ENCODE measurements at regions not wholly inside any gene's neighbourhood (a gene's known extent, or its start where the extent isn't known, plus 50 kb on each side); places are given as distances from the start of the nearest gene placed in this dataset.
A peak's percentile ranks its signal among the peaks of the same experiment; 100 is the strongest.
"Not testable (repeated sequence)": the region's sequence is repeated elsewhere in the genome, so short reads cannot be mapped to it uniquely, and the experiment has no call there.

DNA sequence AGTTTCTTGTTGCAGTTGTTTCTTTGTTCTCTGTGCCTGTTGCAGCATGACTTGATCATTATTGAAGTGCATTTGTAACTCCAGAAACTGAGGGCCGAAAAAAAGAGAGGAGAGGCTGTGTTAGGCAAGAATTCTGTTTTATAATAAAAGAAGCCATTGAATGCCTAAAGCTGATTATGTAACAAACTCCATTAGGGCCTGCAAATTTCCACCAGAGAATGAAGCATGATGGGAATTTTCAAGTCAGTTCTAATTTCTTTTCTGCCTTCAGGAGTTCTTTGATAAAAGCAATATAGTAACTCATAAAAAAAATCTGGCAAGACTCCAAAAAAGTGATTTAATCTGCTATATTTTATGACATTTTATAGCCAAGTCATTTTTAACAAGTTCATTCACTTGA lies 156.7 kb upstream of the RASSF8 start:
- H3K9me3 ChIP-seq (ENCODE audit: control insufficient read depth in 2 of 2, insufficient read depth in 1 of 2, low read depth in 1 of 2, low read length in 1 of 2) = no peaks in the 10 kb centered on the region
- peak in 1 of 2 donors; percentile 16 for DNase-seq
- no peaks in the 10 kb centered on the region for H3K27me3 ChIP-seq (ENCODE audit: control insufficient read depth in 3 of 3, insufficient read depth in 3 of 3, low read length in 3 of 3)
- 17 to 60% (median 33%) methylated on average over 1 of the region's 1 CpG for WGBS, 3 donors
- H3K27ac ChIP-seq (ENCODE audit: low read depth in 1 of 3, low read length in 2 of 3) = no peak overlapping the region
- H3K4me1 ChIP-seq (ENCODE audit: control insufficient read depth in 3 of 3, insufficient read depth in 2 of 3, low read depth in 1 of 3, low read length in 2 of 3) = no peaks in the 10 kb centered on the region
- no peak for FAIRE-seq
- H3K36me3 ChIP-seq (ENCODE audit: control insufficient read depth in 3 of 3, insufficient read depth in 2 of 3, low read depth in 1 of 3, low read length in 3 of 3) = no peaks in the 10 kb centered on the region
- H3K4me3 ChIP-seq (ENCODE audit: low read depth in 1 of 3, low read length in 3 of 3) = no peak overlapping the region

- Histone ChIP-seq H3K36me3 (ENCODE audit: control insufficient read depth in 3 of 3, insufficient read depth in 2 of 3, low read depth in 1 of 3, low read length in 3 of 3) (no peaks in the 10 kb centered on the region), H3K27ac (ENCODE audit: low read depth in 1 of 3, low read length in 2 of 3) (no peak overlapping the region), H3K9me3 (ENCODE audit: control insufficient read depth in 2 of 2, insufficient read depth in 1 of 2, low read depth in 1 of 2, low read length in 1 of 2) (no peaks in the 10 kb centered on the region), H3K4me1 (ENCODE audit: control insufficient read depth in 3 of 3, insufficient read depth in 2 of 3, low read depth in 1 of 3, low read length in 2 of 3) (no peaks in the 10 kb centered on the region), H3K4me3 (ENCODE audit: low read depth in 1 of 3, low read length in 3 of 3) (no peak overlapping the region), H3K27me3 (ENCODE audit: control insufficient read depth in 3 of 3, insufficient read depth in 3 of 3, low read length in 3 of 3) (no peaks in the 10 kb centered on the region)
- no peak for FAIRE-seq
- DNase-seq = no peak
Observed at GRCh38 chr12:25802143-25802542, 156.3 kb upstream of the RASSF8 start.

DNA sequence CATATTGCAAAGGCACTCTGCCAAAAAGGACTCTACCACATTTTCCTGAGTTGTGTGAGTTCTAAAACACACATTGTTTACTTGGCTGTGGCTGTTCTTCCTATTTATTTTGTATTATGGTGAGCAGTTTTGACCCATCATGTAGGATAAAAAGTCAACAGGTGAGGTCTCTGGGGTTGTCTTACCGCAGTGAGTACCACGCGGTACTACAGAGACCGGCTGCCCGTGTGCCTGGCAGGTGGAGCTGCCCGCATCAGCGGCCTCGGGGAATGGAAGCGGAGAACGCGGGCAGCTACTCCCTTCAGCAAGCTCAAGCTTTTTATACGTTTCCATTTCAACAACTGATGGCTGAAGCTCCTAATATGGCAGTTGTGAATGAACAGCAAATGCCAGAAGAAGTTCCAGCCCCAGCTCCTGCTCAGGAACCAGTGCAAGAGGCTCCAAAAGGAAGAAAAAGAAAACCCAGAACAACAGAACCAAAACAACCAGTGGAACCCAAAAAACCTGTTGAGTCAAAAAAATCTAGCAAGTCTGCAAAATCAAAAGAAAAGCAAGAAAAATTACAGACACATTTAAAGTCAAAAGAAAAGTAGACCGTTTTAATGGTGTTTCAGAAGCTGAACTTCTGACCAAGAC lies 155.3 kb upstream of the RASSF8 start:
- H3K9me3 ChIP-seq (ENCODE audit: control insufficient read depth in 2 of 2, insufficient read depth in 1 of 2, low read depth in 1 of 2, low read length in 1 of 2); H3K4me3 ChIP-seq (ENCODE audit: low read depth in 1 of 3, low read length in 3 of 3); H3K4me1 ChIP-seq (ENCODE audit: control insufficient read depth in 3 of 3, insufficient read depth in 2 of 3, low read depth in 1 of 3, low read length in 2 of 3); FAIRE-seq; H3K27ac ChIP-seq (ENCODE audit: low read depth in 1 of 3, low read length in 2 of 3); H3K27me3 ChIP-seq (ENCODE audit: control insufficient read depth in 3 of 3, insufficient read depth in 3 of 3, low read length in 3 of 3); DNase-seq; H3K36me3 ChIP-seq (ENCODE audit: control insufficient read depth in 3 of 3, insufficient read depth in 2 of 3, low read depth in 1 of 3, low read length in 3 of 3): not testable (repeated sequence)
- WGBS, 3 donors = 92 to 95% (median 95%) methylated on average over 13 of the region's 13 CpGs

GRCh38 chr12:25804286-25804685 lies 154.2 kb upstream of the RASSF8 start:
- H3K27me3 ChIP-seq (ENCODE audit: control insufficient read depth in 3 of 3, insufficient read depth in 3 of 3, low read length in 3 of 3); H3K27ac ChIP-seq (ENCODE audit: low read depth in 1 of 3, low read length in 2 of 3); H3K4me1 ChIP-seq (ENCODE audit: control insufficient read depth in 3 of 3, insufficient read depth in 2 of 3, low read depth in 1 of 3, low read length in 2 of 3); FAIRE-seq; H3K36me3 ChIP-seq (ENCODE audit: control insufficient read depth in 3 of 3, insufficient read depth in 2 of 3, low read depth in 1 of 3, low read length in 3 of 3); H3K9me3 ChIP-seq (ENCODE audit: control insufficient read depth in 2 of 2, insufficient read depth in 1 of 2, low read depth in 1 of 2, low read length in 1 of 2); DNase-seq; H3K4me3 ChIP-seq (ENCODE audit: low read depth in 1 of 3, low read length in 3 of 3): not testable (repeated sequence)
- 69 to 73% (median 71%) methylated on average over 4 of the region's 4 CpGs for WGBS, 3 donors

GRCh38 chr12:25806271-25806670 lies 152.2 kb upstream of the RASSF8 start:
- Histone ChIP-seq H3K27me3 (ENCODE audit: control insufficient read depth in 3 of 3, insufficient read depth in 3 of 3, low read length in 3 of 3) (no peaks in the 10 kb centered on the region), H3K4me1 (ENCODE audit: control insufficient read depth in 3 of 3, insufficient read depth in 2 of 3, low read depth in 1 of 3, low read length in 2 of 3) (no peaks in the 10 kb centered on the region), H3K27ac (ENCODE audit: low read depth in 1 of 3, low read length in 2 of 3) (no peak overlapping the region), H3K9me3 (ENCODE audit: control insufficient read depth in 2 of 2, insufficient read depth in 1 of 2, low read depth in 1 of 2, low read length in 1 of 2) (no peaks in the 10 kb centered on the region), H3K4me3 (ENCODE audit: low read depth in 1 of 3, low read length in 3 of 3) (no peak overlapping the region), H3K36me3 (ENCODE audit: control insufficient read depth in 3 of 3, insufficient read depth in 2 of 3, low read depth in 1 of 3, low read length in 3 of 3) (no peaks in the 10 kb centered on the region)
- FAIRE-seq (no peak), DNase-seq (no peak)
- WGBS, 3 donors = 40 to 48% (median 43%) methylated on average over 1 of the region's 1 CpG

DNA sequence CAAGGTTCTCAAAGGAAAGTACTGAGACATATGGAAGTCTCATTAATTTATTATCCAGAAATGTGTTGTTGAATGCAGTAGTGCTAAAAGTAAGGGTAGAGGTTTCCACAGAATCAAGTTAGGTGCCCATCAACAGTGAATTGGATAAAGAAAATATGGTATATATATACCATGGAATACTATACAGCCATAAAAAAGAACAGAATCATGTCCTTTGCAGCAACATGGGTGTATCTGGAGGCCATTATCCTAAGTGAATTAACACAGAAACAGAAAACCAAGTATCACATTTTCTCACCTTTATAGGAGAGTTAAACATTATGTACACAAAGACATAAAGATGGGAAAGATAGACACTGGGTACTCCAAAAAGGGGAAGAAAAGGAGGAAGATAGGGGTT lies 149.9 kb upstream of the RASSF8 start:
- FAIRE-seq (no peak), DNase-seq (no peak)
- Histone ChIP-seq H3K4me1 (ENCODE audit: control insufficient read depth in 3 of 3, insufficient read depth in 2 of 3, low read depth in 1 of 3, low read length in 2 of 3) (no peaks in the 10 kb centered on the region), H3K36me3 (ENCODE audit: control insufficient read depth in 3 of 3, insufficient read depth in 2 of 3, low read depth in 1 of 3, low read length in 3 of 3) (no peaks in the 10 kb centered on the region), H3K4me3 (ENCODE audit: low read depth in 1 of 3, low read length in 3 of 3) (no peak overlapping the region), H3K9me3 (ENCODE audit: control insufficient read depth in 2 of 2, insufficient read depth in 1 of 2, low read depth in 1 of 2, low read length in 1 of 2) (no peaks in the 10 kb centered on the region), H3K27ac (ENCODE audit: low read depth in 1 of 3, low read length in 2 of 3) (no peak overlapping the region), H3K27me3 (ENCODE audit: control insufficient read depth in 3 of 3, insufficient read depth in 3 of 3, low read length in 3 of 3) (no peaks in the 10 kb centered on the region)

DNA sequence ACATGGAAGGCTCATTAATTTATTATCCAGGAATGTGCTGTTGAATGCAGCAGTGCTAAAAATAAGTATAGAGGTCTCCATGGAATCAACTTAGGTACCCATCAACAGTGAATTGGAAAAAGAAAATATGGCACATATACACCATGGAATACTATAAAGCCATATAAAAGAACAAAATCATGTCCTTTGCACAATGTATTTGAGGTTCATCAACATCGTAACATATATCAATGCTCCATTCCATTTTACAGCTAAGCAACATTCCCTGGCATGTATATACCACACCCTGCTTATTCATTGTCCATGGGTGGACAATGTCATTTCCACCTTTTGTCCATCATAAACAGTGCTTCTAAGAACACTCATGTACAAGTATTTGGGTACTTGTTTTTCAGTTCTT lies 147.8 kb upstream of the RASSF8 start:
- Histone ChIP-seq H3K4me3 (ENCODE audit: low read depth in 1 of 3, low read length in 3 of 3) (no peak overlapping the region), H3K4me1 (ENCODE audit: control insufficient read depth in 3 of 3, insufficient read depth in 2 of 3, low read depth in 1 of 3, low read length in 2 of 3) (no peaks in the 10 kb centered on the region), H3K27me3 (ENCODE audit: control insufficient read depth in 3 of 3, insufficient read depth in 3 of 3, low read length in 3 of 3) (no peaks in the 10 kb centered on the region), H3K36me3 (ENCODE audit: control insufficient read depth in 3 of 3, insufficient read depth in 2 of 3, low read depth in 1 of 3, low read length in 3 of 3) (no peaks in the 10 kb centered on the region), H3K27ac (ENCODE audit: low read depth in 1 of 3, low read length in 2 of 3) (no peak overlapping the region), H3K9me3 (ENCODE audit: control insufficient read depth in 2 of 2, insufficient read depth in 1 of 2, low read depth in 1 of 2, low read length in 1 of 2) (no peaks in the 10 kb centered on the region)
- FAIRE-seq (no peak), DNase-seq (no peak)
- WGBS, 3 donors = 91 to 96% (median 96%) methylated on average over 1 of the region's 1 CpG

DNA sequence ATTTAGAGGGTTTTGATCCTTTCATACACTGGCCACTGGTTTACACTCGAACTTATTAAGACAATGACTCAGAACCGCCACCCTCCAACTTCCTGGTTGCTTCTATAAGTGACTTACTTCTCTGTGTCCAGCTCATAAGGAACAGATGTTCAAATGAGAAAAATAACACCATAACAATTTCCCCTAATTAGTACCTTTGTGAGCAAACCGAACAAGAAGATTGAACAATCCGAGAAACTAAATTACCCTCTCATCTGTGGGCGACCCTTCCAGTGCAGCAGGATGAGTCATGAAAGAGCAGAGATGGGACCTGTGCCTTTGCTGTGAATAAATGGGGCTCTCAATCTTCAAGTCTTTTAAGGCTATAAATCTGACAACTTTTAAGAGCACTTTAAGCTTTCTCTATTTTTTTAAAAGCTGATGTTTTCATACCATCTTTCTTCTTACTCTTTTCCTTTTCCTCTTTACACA lies 146.8 kb upstream of the RASSF8 start:
- no peak for DNase-seq
- FAIRE-seq = no peak
- Histone ChIP-seq H3K27me3 (ENCODE audit: control insufficient read depth in 3 of 3, insufficient read depth in 3 of 3, low read length in 3 of 3) (no peaks in the 10 kb centered on the region), H3K4me3 (ENCODE audit: low read depth in 1 of 3, low read length in 3 of 3) (no peak overlapping the region), H3K4me1 (ENCODE audit: control insufficient read depth in 3 of 3, insufficient read depth in 2 of 3, low read depth in 1 of 3, low read length in 2 of 3) (no peaks in the 10 kb centered on the region), H3K9me3 (ENCODE audit: control insufficient read depth in 2 of 2, insufficient read depth in 1 of 2, low read depth in 1 of 2, low read length in 1 of 2) (no peaks in the 10 kb centered on the region), H3K36me3 (ENCODE audit: control insufficient read depth in 3 of 3, insufficient read depth in 2 of 3, low read depth in 1 of 3, low read length in 3 of 3) (no peaks in the 10 kb centered on the region), H3K27ac (ENCODE audit: low read depth in 1 of 3, low read length in 2 of 3) (no peak overlapping the region)
- WGBS, 3 donors = 60 to 72% (median 60%) methylated on average over 5 of the region's 5 CpGs

- FAIRE-seq = no peak
- 83 to 85% (median 85%) methylated on average over 4 of the region's 4 CpGs for WGBS, 3 donors
- DNase-seq = no peak
- Histone ChIP-seq H3K9me3 (ENCODE audit: control insufficient read depth in 2 of 2, insufficient read depth in 1 of 2, low read depth in 1 of 2, low read length in 1 of 2) (no peaks in the 10 kb centered on the region), H3K27ac (ENCODE audit: low read depth in 1 of 3, low read length in 2 of 3) (no peak overlapping the region), H3K27me3 (ENCODE audit: control insufficient read depth in 3 of 3, insufficient read depth in 3 of 3, low read length in 3 of 3) (no peaks in the 10 kb centered on the region), H3K4me3 (ENCODE audit: low read depth in 1 of 3, low read length in 3 of 3) (no peak overlapping the region), H3K4me1 (ENCODE audit: control insufficient read depth in 3 of 3, insufficient read depth in 2 of 3, low read depth in 1 of 3, low read length in 2 of 3) (no peaks in the 10 kb centered on the region), H3K36me3 (ENCODE audit: control insufficient read depth in 3 of 3, insufficient read depth in 2 of 3, low read depth in 1 of 3, low read length in 3 of 3) (no peaks in the 10 kb centered on the region)
Observed at GRCh38 chr12:25812295-25812694, 146.2 kb upstream of the RASSF8 start.
